Neural crest cell (in vitro differentiated cells): ENCODE measurements at regions not wholly inside any gene's neighbourhood (a gene's known extent, or its start where the extent isn't known, plus 50 kb on each side); places are given as distances from the start of the nearest gene placed in this dataset.

ENCODE experiments used
- DNase-seq: peaks from one replicate; pipeline ENCODE4 v3.0.0; 2021; ENCODE audit warnings: low read depth, mixed read lengths, low spot score
- H3K27ac Mint-ChIP-seq: one replicate; pipeline ENCODE4 v1.8.0; 2021; ENCODE audit warnings: mild to moderate bottlenecking, mixed read lengths; ENCODE audit not compliant: unreplicated experiment
- H3K27me3 Mint-ChIP-seq: 2 replicates; pipeline ENCODE4 v1.8.0; 2021; ENCODE audit warnings: low read depth, mild to moderate bottlenecking, mixed read lengths
- H3K36me3 Mint-ChIP-seq: 2 replicates; pipeline ENCODE4 v1.8.0; 2021; ENCODE audit warnings: low read depth, mild to moderate bottlenecking, mixed read lengths
- H3K4me1 Mint-ChIP-seq: 2 replicates; pipeline ENCODE4 v1.8.0; 2021; ENCODE audit warnings: mixed read lengths
- H3K4me3 Mint-ChIP-seq: one replicate; pipeline ENCODE4 v1.8.0; 2021; ENCODE audit warnings: mild to moderate bottlenecking, mixed read lengths
- H3K9me3 Mint-ChIP-seq: 2 replicates; pipeline ENCODE4 v1.8.0; 2021; ENCODE audit warnings: mixed read lengths
- TF ChIP-seq, protein P1 (sequence below): fragments of 200-600 bp; sonication (generic); conservative IDR thresholded peaks from 2 replicates; pipeline ENCODE4 v1.5.0; 2021; ENCODE audit warnings: antibody characterized with exemption, mild to moderate bottlenecking

- no peak overlapping the region for H3K4me3 Mint-ChIP-seq
- peak overlapping the region; percentile 47 for H3K27ac Mint-ChIP-seq
- DNase-seq, result no peak
- no peaks in the 10 kb centered on the region for H3K27me3 Mint-ChIP-seq
- TF ChIP-seq, protein P1, sequence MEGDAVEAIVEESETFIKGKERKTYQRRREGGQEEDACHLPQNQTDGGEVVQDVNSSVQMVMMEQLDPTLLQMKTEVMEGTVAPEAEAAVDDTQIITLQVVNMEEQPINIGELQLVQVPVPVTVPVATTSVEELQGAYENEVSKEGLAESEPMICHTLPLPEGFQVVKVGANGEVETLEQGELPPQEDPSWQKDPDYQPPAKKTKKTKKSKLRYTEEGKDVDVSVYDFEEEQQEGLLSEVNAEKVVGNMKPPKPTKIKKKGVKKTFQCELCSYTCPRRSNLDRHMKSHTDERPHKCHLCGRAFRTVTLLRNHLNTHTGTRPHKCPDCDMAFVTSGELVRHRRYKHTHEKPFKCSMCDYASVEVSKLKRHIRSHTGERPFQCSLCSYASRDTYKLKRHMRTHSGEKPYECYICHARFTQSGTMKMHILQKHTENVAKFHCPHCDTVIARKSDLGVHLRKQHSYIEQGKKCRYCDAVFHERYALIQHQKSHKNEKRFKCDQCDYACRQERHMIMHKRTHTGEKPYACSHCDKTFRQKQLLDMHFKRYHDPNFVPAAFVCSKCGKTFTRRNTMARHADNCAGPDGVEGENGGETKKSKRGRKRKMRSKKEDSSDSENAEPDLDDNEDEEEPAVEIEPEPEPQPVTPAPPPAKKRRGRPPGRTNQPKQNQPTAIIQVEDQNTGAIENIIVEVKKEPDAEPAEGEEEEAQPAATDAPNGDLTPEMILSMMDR, result no peak
- H3K36me3 Mint-ChIP-seq, result no peaks in the 10 kb centered on the region
- H3K9me3 Mint-ChIP-seq, result no peaks in the 10 kb centered on the region
- peaks cover 34% of the 10 kb centered on the region for H3K4me1 Mint-ChIP-seq
These were observed 58.7 kb upstream of the TGM3 start for GRCh38 chr20:2237059-2237458.

DNA sequence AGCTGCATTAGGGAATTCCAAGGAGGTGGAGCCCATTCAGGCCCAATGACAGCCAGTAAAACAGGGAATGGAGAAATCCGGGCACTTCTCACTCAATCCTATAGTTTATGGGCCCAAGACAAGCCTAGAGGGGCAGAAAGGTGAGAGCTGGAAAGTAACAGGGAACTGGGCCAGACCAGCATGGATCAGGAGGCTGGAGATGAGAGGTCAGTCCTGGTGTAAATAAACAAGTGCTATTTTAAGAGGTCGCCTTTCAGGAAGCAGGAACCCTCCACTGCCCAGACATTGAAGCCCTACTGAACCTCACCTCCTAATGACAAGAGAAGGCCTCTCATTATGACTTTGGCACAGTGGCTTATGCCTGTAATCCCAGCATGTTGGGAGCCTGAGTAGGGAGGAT, 57.2 kb upstream of the TGM3 start:
- H3K36me3 Mint-ChIP-seq, result no peaks in the 10 kb centered on the region
- TF ChIP-seq, protein P1, result no peak
- DNase-seq, result no peak
- no peak overlapping the region for H3K27ac Mint-ChIP-seq
- no peaks in the 10 kb centered on the region for H3K9me3 Mint-ChIP-seq
- H3K4me1 Mint-ChIP-seq, result peaks cover 43% of the 10 kb centered on the region
- no peaks in the 10 kb centered on the region for H3K27me3 Mint-ChIP-seq
- H3K4me3 Mint-ChIP-seq, result no peak overlapping the region

DNA sequence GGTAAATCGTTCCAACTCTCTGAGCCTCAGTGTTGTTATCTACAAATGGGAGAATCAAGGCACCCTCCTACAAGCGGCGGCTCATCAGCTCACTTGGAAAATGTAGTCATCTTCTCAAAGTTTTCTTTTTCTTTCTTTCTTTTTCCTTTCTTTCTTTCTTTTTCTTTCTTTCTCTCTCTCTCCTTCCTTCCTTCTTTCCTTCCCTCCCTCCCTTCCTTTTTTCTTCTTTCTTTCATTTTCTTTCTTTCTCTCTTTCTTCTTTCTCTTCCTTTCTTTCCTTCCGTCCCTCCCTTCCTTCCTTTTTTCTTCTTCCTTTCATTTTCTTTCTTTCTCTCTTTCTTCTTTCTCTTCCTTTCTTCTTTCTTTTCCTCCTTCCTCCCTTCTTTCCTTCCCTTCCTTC, 55.0 kb upstream of the TGM3 start:
- no peak overlapping the region for H3K27ac Mint-ChIP-seq

GRCh38 chr20:2242678-2243077, 53.1 kb upstream of the TGM3 start:
- TF ChIP-seq, protein P1, result no peak
- Mint-ChIP-seq H3K27me3 (no peaks in the 10 kb centered on the region), H3K4me3 (no peak overlapping the region), H3K36me3 (no peaks in the 10 kb centered on the region), H3K27ac (no peak overlapping the region), H3K4me1 (peaks cover 38% of the 10 kb centered on the region), H3K9me3 (no peaks in the 10 kb centered on the region)
- DNase-seq, result no peak

More for the DNA sequence above, 55.0 kb upstream of the TGM3 start:
- Mint-ChIP-seq H3K36me3 (no peaks in the 10 kb centered on the region), H3K4me1 (peaks cover 43% of the 10 kb centered on the region), H3K9me3 (no peaks in the 10 kb centered on the region), H3K4me3 (no peak overlapping the region), H3K27me3 (no peaks in the 10 kb centered on the region)
- TF ChIP-seq, protein P1, result no peak
- DNase-seq, result no peak

DNA sequence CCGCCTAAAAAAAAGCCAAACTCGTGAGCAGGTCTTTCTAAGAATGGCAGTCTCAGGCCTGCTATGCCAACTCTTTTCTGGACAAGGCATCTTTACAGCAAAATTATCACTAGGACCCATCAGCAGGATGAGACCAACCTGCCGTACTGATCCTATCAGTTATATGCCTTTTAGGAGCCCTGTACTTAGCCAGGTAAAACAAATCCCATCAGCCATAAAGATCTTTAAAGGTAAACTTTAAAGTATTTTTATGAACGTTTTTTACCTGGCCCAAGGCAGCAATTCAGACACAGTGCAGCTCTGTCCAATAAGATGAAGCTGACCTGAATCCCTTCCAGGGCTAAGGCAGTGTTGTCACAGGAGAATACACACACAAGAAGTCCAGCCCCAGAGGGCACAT, 51.3 kb upstream of the TGM3 start:
- Mint-ChIP-seq H3K4me3 (no peak overlapping the region), H3K27ac (no peak overlapping the region), H3K9me3 (no peaks in the 10 kb centered on the region), H3K27me3 (no peaks in the 10 kb centered on the region), H3K36me3 (no peaks in the 10 kb centered on the region), H3K4me1 (peaks cover 38% of the 10 kb centered on the region)
- TF ChIP-seq, protein P1, result no peak
- DNase-seq, result no peak

DNA sequence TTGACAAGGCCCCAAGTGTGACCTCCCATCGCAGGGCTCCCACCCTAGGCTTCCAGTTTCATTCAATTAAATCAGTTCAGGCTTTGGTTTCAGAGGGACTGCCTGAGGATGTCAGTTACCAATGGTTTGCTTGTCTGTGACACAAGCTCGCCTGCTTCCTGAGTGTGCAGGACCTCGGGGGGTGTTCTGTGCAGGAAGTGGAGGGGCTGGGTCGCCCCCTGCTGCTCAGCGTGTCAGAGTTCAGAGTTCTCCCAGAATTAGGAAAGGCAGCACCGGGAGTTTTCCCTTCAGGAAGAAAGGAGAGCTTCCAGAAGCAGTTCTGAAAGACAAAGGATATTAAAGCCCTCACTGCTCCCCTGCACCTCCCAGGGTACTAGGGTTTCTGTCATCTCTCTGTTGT, 50.8 kb upstream of the TGM3 start:
- Mint-ChIP-seq H3K4me3 (peak overlapping the region; percentile 21), H3K27ac (peak overlapping the region; percentile 12), H3K4me1 (peaks cover 38% of the 10 kb centered on the region), H3K27me3 (no peaks in the 10 kb centered on the region), H3K36me3 (no peaks in the 10 kb centered on the region), H3K9me3 (no peaks in the 10 kb centered on the region)
- TF ChIP-seq, protein P1, result no peak
- no peak for DNase-seq
